ENCODE measurements at regions not wholly inside any gene's neighbourhood (a gene's known extent, or its start where the extent isn't known, plus 50 kb on each side); places are given as distances from the start of the nearest gene placed in this dataset.

- no peak for TF ChIP-seq CTCF (IDR thresholded peaks at IDR 0.05; ENCODE audit: insufficient read depth, low read depth, low read length)
- no peak for TF ChIP-seq EZH2 (IDR thresholded peaks at IDR 0.05; ENCODE audit: insufficient read depth, low read length)
These were observed 93.0 kb upstream of the CEP85L start for GRCh38 chr6:118744261-118744941.
